ENCODE measurements at regions not wholly inside any gene's neighbourhood (a gene's known extent, or its start where the extent isn't known, plus 50 kb on each side); places are given as distances from the start of the nearest gene placed in this dataset.

GRCh38 chr13:31394506-31394905 is 194.7 kb downstream of the B3GLCT start:
- TF ChIP-seq, protein P1, sequence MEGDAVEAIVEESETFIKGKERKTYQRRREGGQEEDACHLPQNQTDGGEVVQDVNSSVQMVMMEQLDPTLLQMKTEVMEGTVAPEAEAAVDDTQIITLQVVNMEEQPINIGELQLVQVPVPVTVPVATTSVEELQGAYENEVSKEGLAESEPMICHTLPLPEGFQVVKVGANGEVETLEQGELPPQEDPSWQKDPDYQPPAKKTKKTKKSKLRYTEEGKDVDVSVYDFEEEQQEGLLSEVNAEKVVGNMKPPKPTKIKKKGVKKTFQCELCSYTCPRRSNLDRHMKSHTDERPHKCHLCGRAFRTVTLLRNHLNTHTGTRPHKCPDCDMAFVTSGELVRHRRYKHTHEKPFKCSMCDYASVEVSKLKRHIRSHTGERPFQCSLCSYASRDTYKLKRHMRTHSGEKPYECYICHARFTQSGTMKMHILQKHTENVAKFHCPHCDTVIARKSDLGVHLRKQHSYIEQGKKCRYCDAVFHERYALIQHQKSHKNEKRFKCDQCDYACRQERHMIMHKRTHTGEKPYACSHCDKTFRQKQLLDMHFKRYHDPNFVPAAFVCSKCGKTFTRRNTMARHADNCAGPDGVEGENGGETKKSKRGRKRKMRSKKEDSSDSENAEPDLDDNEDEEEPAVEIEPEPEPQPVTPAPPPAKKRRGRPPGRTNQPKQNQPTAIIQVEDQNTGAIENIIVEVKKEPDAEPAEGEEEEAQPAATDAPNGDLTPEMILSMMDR (IDR thresholded peaks at IDR 0.05): no peak
- no peak for TF ChIP-seq POLR2A (IDR thresholded peaks at IDR 0.05)
